Activated CD4-positive, alpha-beta T cell treated with anti-CD3 and anti-CD28 coated beads for 4 hours (primary cell): ENCODE measurements at regions not wholly inside any gene's neighbourhood (a gene's known extent, or its start where the extent isn't known, plus 50 kb on each side); places are given as distances from the start of the nearest gene placed in this dataset.
"Not testable (repeated sequence)": the region's sequence is repeated elsewhere in the genome, so short reads cannot be mapped to it uniquely, and the experiment has no call there.

ENCODE experiments used
- DNase-seq, 2 donors: peaks; one replicate each; pipeline ENCODE4 v3.0.0-alpha.2; 2020

DNA sequence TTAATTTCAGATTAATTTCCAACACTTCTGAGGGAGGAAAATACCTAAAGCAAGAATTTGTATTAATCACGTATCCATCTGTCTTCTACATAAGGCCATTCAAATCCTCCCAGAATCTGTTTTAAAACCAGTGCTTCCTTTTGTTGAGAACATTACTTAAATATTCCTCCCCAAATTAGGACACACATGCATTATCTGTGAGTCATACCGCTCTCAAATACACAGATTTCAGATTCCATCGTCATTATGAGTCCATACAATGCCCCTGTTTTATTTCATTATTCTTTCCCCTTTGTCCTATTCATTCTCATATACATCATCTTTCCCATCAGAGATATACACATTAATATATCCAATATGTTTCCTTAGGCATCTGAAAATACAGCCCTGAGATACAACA, 57.3 kb upstream of the PRSS12 start:
- no peak for DNase-seq

DNA sequence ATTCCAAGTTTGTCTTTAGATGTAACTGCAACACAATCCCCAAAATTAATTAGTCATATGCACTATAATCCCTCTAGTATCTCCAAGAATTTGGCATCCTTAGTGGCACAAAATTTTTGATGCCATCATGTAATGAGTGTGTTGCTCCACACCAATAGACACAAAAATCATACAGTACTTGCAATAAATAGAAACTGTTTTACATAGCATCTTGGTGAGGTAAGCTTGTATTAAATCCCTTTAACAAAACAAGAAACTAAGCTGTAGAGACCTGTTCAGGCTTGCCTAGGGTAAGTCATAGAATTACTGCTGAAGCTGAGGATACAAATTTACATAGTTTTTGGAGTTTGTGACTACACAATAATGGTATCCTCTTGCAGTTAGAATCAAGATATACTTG, 64.5 kb upstream of the PRSS12 start:
- no peak for DNase-seq

DNA sequence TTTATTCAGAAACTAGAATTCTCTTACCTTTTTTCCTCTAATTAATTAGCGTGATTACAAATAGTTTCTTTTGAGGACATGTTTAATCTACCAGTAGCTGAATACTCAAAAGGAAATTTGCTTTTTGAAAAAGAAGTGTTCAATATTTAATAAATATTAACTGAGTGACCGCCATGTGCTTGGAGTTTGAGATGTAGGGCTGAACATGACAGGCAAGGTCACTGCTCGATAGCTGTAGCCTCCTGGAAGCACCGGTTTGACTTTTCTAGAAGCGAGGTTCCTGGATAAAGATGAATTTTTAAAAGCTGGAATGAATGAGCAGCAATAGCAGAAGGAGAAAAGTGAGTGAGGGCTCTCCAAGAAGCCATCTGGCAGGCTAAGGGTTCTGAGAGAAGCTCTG, 65.0 kb upstream of the PRSS12 start:
- DNase-seq, result not testable (repeated sequence)

DNA sequence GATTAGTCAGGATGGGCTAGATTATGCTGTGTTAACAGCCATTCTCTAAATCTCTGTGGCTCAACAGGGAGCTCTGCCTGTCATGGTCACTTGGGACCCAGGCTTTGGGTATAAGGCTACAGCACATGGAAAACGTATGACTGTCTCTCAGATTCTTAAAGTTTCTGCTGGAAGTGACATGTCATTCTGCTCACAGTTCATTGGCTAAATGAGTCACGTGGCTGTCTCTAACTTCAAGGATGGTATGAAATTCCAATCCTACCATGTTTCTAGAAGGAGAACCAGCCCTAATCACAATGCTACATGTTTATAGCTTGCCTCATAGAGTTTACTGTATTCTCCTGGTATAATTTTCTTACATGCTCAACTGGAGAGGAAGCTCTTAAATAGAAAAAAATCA, 65.6 kb upstream of the PRSS12 start:
- DNase-seq, result not testable (repeated sequence)

DNA sequence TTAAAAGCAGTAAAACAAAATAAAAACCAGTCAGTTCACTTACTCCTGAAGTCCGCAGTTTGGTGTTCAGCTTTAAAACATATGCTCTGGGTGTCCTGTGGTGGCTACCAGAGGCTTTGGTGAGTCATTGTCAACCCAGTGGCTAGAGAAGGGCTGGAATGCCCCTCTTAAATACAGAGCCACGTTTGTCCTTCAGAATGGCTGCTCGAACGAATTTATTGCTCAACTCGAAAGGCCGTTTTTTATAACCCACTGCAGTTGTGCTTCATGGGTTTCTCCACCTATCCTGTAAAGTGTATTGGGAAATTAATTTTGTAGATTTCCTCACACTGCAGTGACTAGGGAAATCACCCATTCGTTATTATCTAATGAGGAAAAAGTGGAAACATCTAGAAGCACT, 66.8 kb upstream of the PRSS12 start:
- DNase-seq, result not testable (repeated sequence)

DNA sequence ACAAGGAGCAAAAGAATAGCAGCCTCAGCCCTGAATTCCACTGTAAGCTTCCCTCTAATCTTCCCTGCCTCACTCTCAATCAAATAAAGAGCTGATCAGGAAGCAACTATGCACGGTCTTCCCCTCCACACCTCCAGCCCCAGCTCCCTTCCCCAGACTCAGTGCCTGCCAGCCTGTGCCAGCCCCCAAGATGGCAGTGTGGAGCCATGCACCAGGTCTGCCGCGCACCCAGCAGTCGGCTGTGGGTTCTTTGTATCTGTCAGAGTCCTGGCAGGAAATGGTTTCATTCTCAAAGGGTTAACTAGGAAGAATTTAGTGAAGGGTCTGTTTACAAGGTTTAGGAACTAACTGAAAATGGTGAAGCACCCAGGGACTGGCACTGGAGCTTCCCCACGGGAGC, 71.3 kb upstream of the PRSS12 start:
- peak in 1 of 2 donors; percentile 1 for DNase-seq

DNA sequence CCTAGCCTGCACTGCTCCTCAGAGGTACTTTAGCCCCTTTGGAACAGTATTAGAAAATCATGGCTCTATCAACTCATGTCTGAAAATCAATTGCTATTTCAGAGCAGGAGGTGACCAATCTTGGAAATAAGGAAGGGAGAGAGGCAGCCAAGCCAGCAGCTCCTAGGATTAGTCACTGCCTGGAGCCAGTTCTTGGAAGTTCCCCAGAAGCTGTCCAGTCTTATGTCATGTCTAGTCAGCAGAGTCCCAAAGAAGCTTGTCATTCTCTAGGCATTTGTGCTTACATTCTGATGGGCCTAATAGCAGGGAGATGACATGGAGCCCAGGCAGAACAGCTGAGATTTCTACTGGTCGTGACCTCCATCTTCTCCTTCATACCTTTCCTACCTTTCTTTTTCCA, 76.1 kb upstream of the PRSS12 start:
- not testable (repeated sequence) for DNase-seq

DNA sequence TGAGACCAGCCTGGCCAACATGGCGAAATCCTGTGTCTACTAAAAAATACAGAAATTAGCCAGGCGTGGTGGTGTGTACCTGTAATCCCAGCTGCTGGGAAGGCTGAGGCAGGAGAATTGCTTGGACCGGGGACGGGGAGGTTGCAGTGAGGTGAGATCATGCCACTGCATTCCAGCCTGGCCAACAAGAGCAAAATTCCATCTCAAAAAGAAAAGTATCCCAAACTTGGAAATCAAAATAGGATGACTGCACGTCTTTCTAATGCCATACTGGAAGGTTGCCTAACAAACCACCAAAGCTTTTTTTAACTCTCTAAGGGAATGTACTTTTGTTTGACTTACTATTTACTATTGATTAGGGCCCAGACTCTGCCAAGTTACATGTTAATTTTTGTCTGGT, 79.6 kb upstream of the PRSS12 start:
- DNase-seq, result not testable (repeated sequence)

DNA sequence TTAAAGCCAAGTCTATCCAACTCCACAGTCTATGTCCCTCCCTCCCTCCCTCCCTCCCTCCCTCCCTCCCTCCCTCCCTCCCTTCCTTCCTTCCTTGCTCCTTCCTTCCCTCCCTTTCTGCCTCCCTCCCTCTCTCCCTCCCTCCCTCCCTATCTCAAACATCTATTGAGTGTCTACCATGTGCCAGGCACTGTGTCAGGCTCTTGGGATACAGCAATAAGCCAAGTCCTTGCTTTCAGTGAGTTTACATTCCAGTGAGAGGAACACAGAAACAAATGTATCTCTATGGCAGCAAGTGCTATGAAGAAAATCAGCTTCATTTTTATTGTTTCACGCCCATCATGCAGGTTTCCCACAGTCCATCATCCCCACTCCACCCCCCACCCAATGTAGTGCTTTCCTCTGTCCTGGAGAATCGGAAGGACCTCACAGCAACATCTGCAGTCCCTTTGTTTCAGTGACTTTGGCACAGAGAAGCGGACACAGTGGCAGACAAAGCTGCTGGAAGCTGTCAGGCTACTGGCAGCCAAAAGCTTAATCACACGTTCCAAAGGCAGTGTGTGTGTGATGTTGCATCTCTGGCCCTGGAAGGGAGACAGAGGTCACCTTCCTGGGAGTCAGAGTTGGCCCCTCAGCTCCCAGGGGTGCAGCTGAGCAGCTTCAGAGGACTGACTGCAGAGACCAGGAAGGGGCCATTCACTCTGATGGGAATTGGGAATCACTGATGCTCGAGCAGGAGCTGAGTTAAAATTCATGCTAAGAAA, 81.0 kb upstream of the PRSS12 start:
- DNase-seq, result not testable (repeated sequence)

DNA sequence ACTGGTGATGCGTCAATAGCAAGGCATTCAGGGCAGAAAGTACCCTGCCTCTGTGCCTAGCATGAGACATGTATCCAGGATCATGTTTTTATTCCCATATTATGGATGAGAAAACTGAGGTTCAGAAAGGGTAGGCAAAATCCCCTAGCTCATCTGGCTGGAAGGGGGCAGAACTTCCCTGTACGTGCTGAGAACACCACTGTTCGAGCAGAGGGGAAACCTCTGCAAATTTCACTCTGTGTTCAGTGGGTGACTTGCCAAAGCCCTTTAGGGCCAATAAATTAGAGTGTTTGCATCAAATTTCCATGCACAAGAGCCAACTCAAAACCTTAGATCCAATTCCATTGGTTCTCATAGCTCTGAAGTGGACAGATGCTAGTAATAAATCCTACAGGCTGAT, 82.6 kb upstream of the PRSS12 start:
- not testable (repeated sequence) for DNase-seq

DNA sequence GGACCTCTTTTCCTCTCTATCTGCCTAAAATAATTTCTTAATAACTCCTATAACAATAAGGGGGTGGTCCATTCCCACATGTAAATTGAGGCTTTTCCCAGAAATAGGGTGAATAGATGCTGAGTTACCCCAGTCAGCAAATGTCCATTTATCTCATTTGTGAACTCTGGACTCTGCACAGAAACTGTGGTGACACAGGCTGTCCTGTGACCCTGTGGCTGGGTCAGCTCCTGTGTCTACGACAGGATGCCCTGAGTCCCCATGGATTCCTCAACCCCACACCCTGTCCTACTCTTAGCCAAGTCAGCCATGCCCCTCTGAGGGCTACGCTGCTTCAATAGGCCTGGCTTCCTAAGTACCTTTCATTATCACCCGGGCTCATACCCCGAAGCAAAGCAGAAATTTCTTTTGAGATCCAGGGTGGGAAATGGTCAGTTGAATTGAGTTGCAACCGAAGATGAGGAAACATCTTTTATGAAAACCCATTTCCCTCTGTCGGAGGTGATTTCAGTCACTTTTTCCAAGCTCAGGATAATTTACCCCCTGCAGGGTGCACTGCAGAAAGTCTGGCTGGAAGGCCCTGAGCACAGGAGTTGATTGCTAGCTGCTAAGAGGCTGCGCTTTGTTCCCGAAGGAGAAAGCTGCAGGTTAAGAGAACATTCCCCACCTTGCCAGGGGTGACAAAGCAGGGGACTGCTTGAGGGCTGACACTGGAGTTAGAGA, 89.5 kb upstream of the PRSS12 start:
- not testable (repeated sequence) for DNase-seq

DNA sequence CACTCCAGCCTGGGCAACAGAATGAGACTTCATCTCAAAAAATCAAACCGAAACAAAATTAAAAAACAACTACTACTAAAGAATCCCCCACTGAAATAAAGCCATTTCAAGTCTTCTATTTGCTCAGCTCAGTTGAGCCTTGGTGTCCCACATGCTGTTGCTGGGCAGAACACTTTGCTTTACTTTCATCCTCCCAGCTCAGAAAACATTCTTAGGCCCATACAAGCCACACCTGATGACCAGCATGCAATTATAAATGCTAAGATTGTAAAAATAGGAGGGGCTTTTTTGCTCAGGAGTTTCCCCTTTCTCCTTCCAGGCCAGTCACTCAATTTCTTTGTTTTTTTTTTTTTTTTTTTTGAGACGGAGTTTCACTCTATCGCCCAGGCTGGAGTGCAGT, 94.6 kb upstream of the PRSS12 start:
- not testable (repeated sequence) for DNase-seq

DNA sequence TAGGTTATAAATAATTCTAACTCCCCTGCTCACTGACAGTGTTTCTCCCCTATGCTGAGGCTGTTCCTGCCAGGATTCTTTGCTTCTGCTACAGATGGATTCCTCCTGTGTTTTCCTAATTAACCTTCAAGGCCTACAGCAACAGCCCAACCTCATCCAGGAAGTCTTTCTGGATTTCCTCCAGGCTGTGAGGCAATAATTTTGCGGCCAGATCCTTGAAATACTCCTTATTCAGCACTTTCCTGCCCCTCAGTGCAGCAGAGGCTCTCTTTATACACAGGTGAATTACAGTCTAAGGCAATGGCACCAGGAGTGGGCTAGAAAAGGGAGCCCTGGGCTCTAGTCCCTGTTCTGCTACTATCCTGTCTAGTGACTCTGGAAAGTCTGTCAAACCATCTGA, 102.1 kb upstream of the PRSS12 start:
- DNase-seq, result not testable (repeated sequence)

DNA sequence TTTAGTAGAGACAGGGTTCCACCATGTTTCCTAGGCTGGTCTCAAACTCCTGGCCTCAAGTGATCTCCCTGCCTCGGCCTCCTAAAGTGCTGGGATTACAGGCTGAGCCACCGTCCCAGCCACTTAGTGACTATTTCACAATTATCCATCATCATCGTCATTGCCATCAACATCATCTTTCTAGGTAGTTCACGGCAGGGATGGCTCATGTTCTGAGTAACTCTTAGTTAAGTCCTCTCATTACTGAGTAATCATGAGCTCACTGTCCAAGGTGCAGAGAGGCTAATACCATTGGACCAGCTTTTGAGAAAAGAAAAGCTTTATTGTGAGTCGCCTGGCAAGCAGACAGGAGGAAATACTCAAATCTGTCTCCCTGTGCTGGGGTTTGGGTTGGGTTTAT, 108.6 kb upstream of the PRSS12 start:
- DNase-seq, result not testable (repeated sequence)

DNA sequence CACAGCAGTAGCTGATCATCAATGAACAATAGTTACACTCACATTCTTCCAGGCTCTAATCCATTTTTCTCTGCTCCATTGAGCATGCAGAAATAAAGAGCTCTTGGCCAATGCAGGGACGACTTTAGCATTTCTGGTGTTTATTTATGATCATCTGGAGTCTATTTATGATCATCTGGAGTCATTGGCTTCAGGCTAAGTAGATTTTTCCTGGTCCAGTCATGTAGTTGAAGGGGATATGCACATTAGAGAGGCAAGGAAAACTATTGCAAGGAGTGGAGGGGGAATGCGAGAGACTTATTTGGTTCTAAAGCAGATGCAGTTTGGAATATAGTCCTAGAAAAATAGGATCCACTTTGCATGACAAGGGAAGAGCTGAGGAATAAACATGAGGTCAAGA, 113.0 kb upstream of the PRSS12 start:
- not testable (repeated sequence) for DNase-seq

DNA sequence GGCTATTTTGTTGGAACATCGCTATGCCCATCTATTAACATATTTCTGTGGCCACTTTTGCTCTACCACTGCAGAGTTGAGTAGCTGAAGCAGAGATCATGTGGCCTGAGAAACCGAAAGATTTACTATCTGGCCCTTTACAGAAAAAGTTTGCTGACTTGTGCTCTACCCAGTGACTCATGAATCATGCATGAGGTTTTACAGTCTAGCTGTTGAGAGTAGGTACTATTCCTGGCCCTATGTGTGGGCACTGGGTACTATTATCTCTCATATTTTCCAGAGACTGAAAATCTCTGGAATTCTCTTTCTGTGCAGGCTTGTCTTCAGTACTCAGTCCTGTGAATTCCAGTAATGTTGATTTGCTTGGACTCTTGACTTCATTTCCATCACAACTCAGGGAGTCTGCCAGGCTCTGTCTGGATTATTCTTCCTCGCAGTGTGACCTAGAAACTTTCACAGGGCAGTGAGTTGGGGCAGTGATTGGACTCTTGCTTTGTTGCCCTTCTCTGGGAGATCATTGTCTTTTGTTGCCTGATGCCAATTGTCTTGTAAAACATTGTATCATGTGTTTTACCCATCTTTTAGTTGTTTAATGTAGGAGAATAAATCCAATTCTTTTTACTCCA, 121.3 kb upstream of the PRSS12 start:
- DNase-seq, result not testable (repeated sequence)

DNA sequence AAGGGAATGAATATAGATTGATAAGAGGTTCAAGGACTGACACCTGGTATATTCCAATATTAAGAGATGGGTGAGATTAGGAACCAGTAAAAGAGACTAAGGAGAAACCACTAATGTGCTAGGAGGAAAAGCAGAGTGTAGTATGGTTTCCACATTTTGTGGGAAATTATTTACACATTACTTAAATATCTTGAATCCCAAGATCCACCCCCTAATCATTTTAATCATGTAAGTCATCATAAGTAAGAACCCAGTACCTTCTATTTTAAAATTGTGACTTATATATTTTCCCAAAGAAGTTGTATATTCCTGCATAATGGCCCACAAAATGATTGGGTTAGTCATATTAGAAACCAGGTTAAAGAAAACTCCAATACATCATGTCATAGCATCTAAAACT, 122.0 kb upstream of the PRSS12 start:
- DNase-seq, result not testable (repeated sequence)

DNA sequence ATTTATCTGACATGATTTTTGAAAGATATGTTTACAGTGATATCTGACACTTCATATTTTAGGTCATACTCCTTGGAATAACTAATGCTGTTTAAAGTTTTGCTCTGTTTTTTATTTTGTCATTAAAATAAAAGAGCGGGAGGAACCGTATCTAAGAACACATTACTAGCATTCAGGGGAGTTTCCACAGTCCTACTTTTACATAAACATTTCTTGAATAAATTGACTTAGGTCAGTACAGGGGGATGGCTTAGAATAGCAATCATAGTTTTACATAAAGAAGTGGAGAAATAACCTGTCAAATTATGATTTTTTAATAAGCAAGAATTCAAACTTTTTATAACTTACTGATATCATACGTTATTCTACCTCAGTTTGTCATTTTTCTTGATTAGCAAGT, 123.1 kb upstream of the PRSS12 start:
- not testable (repeated sequence) for DNase-seq

DNA sequence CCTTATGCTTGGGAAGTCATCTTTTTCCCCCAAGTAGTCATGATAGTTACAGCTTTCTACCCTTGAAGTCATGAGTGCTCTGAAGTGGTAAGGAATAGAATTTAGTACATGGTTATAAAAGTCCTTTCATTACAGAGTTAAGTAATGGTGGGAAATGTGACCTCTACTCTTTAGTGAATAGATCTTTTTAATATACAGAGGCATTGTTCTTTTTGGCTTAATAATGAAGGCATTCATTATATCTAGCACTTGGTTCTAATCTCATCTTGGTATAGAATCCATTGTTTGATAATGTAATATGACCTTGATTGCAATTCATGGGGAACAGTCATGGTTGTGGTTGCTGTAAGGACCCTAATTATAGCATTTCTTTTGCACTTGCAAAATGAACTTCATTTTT, 125.0 kb upstream of the PRSS12 start:
- DNase-seq, result not testable (repeated sequence)

DNA sequence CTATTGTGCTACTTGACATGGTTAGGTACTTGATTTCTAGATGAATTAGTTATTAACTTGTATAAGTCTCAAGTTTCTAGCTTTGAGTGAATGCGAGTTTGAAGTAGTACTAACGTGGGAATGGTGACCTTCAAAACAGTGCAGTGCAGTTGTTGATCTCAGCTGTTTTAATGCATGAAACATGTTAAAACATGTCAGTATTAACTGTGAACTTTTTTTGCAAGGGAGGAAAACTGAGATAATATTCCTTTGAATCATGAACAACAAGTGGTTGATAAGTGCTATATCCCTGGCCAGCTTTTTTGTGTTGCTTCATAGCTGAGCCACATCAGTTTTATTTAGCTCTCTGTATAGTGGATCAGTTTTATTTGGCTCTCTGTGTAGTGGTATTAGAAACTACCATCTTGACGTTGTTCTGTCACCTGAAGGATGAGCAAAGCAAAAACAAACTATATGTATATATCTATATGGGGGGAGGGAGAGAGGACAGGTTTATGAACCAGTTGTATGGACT, 133.1 kb upstream of the PRSS12 start:
- not testable (repeated sequence) for DNase-seq

DNA sequence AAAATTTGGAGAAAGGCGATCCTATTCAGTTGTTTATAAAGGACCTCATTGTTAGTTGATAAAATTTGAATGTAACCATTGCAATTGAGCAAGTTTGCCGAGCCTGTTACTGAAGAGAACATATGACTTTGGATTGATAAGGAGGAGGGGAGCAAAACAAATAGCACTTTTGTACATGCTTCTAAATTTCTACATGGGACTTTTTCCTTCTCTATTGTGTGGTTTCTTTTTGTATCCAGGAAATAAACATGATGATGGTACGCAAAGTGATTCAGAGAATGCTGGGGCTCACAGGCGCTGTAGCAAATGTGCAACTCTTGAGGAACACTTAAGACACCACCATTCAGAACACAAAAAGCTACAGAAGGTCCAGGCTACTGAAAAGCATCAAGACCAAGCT, 140.2 kb upstream of the PRSS12 start:
- DNase-seq, result not testable (repeated sequence)

DNA sequence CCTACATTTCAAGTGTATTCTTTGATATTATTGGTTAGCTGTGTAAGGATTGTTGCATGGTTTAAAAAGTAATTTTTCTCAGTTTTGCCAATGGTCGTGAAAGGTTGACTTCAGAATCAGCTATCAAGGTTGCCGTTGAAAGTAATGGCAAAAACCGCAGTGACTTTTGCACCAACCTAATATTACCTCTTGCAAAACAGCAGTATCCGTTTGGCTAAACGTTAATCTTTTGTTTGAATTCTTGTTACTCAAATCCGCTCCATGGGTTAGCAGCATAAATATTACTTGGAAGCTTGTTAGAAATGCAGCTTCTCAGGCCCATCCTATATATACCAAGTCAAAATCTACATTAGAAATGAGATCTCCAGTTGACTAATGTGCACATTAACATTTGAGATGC, 141.6 kb upstream of the PRSS12 start:
- DNase-seq, result not testable (repeated sequence)

DNA sequence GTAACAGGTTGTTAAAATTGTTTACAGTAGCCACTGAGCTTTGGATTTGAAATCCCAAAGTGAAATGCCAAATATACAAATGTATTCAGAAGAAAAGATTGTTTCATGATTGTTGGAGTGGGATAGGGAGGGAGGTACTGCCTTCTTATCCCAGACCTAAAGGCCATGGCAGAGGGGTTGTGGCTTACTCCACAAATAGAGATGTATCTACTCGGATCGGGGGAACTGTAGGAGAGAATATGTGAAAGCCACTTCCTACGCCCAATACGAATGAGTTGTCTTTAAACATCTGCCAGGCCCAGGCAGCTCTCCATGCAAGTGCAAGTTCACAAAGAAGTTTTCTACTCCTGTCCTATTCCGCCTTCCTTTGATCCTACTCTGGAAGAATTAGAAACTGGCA, 150.2 kb upstream of the PRSS12 start:
- DNase-seq, result not testable (repeated sequence)

DNA sequence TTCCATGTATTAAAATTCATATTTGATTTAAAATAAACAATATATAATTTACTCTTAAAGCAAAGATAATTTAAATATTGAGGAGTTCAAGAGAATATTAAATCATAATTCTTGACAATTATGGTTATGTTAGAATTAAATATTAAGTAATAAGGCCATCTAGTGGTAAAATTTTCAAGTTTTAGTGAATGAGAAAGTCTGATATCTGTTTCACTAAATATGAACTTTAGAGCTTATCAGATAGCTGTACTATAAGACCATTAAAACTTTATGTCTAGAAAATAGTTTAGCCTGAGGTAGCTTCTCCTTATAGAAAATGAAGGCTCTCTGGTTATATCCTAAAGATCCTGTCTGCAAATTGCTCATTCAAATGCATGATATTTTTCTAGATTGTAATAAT, 152.1 kb upstream of the PRSS12 start:
- not testable (repeated sequence) for DNase-seq
